Trophoblast cell (in vitro differentiated cells and primary cell): ENCODE measurements at regions not wholly inside any gene's neighbourhood (a gene's known extent, or its start where the extent isn't known, plus 50 kb on each side); places are given as distances from the start of the nearest gene placed in this dataset.
A peak's percentile ranks its signal among the peaks of the same experiment; 100 is the strongest.

ENCODE experiments used
- DNase-seq, 2 donors: peaks; one replicate each; pipeline ENCODE4 v3.0.0-alpha.2; 2016
- H2AFZ ChIP-seq: 2 replicates; pipeline ENCODE4 v1.6.1; 2013; ENCODE audit warnings: low read length, moderate library complexity, mild to moderate bottlenecking; ENCODE audit not compliant: insufficient read depth, poor library complexity
- H2AK5ac ChIP-seq: 2 replicates; pipeline ENCODE4 v1.6.1; 2013; ENCODE audit warnings: mild to moderate bottlenecking, low read length
- H2BK120ac ChIP-seq: 2 replicates; pipeline ENCODE4 v1.6.1; 2013; ENCODE audit warnings: low read length, mild to moderate bottlenecking, moderate library complexity; ENCODE audit not compliant: insufficient read depth, poor library complexity
- H2BK12ac ChIP-seq: 2 replicates; pipeline ENCODE4 v1.6.1; 2013; ENCODE audit warnings: mild to moderate bottlenecking, low read length, moderate library complexity
- H2BK5ac ChIP-seq: 2 replicates; pipeline ENCODE4 v1.6.1; 2013; ENCODE audit warnings: low read length, low read depth, moderate library complexity, mild to moderate bottlenecking; ENCODE audit not compliant: poor library complexity
- H3K14ac ChIP-seq: 2 replicates; pipeline ENCODE4 v1.6.1; 2013; ENCODE audit warnings: mild to moderate bottlenecking, low read length
- H3K18ac ChIP-seq: 2 replicates; pipeline ENCODE4 v1.6.1; 2013; ENCODE audit warnings: mild to moderate bottlenecking, low read length
- H3K23ac ChIP-seq: 2 replicates; pipeline ENCODE4 v1.6.1; 2013; ENCODE audit warnings: low read length
- H3K27ac ChIP-seq: 2 replicates; pipeline ENCODE4 v1.5.1; 2013; ENCODE audit warnings: low read depth, mild to moderate bottlenecking, inconsistent platforms, low read length, moderate library complexity
- H3K27me3 ChIP-seq: 2 replicates; pipeline ENCODE4 v1.6.1; 2013; ENCODE audit warnings: inconsistent platforms, mild to moderate bottlenecking, low read length, moderate library complexity; ENCODE audit not compliant: insufficient read depth
- H3K36me3 ChIP-seq, 2 experiments: 1 replicate in 1 of 2; 2 replicates in 1 of 2; pipeline ENCODE4 v1.6.1; 2013; ENCODE audit warnings: low read length in 2 of 2, mild to moderate bottlenecking in 2 of 2, moderate library complexity in 1 of 2; ENCODE audit not compliant: insufficient read depth in 2 of 2, control insufficient read depth in 1 of 2
- H3K4ac ChIP-seq: 2 replicates; pipeline ENCODE4 v1.6.1; 2013; ENCODE audit warnings: low read depth, mild to moderate bottlenecking, low read length, moderate library complexity
- H3K4me1 ChIP-seq, 2 experiments: 1 replicate in 1 of 2; 2 replicates in 1 of 2; pipeline ENCODE4 v1.6.1; 2013; ENCODE audit warnings: low read length in 2 of 2, mild to moderate bottlenecking in 2 of 2, moderate library complexity in 1 of 2; ENCODE audit not compliant: insufficient read depth in 2 of 2, control insufficient read depth in 1 of 2
- H3K4me2 ChIP-seq: 2 replicates; pipeline ENCODE4 v1.6.1; 2013; ENCODE audit warnings: inconsistent platforms, mild to moderate bottlenecking, low read length, moderate library complexity
- H3K4me3 ChIP-seq: 2 replicates; pipeline ENCODE4 v1.5.1; 2013; ENCODE audit warnings: mild to moderate bottlenecking, low read depth, low read length, inconsistent platforms
- H3K79me1 ChIP-seq: one replicate; pipeline ENCODE4 v1.6.1; 2013; ENCODE audit warnings: low read length
- H3K79me2 ChIP-seq: 2 replicates; pipeline ENCODE4 v1.6.1; 2013; ENCODE audit warnings: low read length, mild to moderate bottlenecking; ENCODE audit not compliant: control insufficient read depth, insufficient read depth, poor library complexity
- H3K9ac ChIP-seq: 2 replicates; pipeline ENCODE4 v1.6.1; 2013; ENCODE audit warnings: mild to moderate bottlenecking, low read length
- H3K9me3 ChIP-seq: 2 replicates; pipeline ENCODE4 v1.6.1; 2013; ENCODE audit warnings: low read depth, mild to moderate bottlenecking, control low read depth, inconsistent platforms, low read length; ENCODE audit not compliant: insufficient read depth
- H4K12ac ChIP-seq: 2 replicates; pipeline ENCODE4 v1.6.1; 2013; ENCODE audit warnings: low read depth, mild to moderate bottlenecking, low read length, moderate library complexity
- H4K8ac ChIP-seq: 2 replicates; pipeline ENCODE4 v1.6.1; 2013; ENCODE audit warnings: low read depth, mild to moderate bottlenecking, low read length, moderate library complexity
- H4K91ac ChIP-seq: one replicate; pipeline ENCODE4 v1.6.1; 2013; ENCODE audit warnings: low read depth, mild to moderate bottlenecking, low read length, moderate library complexity
- WGBS: extraction: QIAGEN DNeasy Blood & Tissue Kit; methylation state at CpG from one replicate; pipeline ENCODE4 v1.1.7; 2013; ENCODE audit warnings: missing lambda C conversion rate; ENCODE audit not compliant: insufficient read length, insufficient coverage; ENCODE audit errors: extremely low coverage; 5-methylcytosine and 5-hydroxymethylcytosine counted together

DNA sequence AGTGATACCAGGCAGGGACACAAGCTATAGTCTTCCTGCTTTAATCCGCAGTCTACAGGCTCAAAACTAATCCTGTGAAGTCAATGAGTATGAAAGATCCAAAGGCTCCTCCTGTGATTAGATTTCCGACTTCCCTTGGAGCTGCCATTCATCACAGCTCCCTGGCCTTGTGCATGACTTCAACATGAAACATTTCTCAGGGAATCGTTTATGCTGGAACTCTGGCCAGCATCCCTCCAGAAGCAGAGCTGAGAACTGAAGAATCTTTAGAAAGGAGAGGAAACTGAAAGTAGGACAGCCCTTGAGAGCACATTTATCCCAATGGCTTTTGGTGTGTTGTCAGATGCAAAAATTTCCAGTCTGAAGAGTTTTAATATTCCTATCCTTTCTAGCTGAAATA is 84.3 kb upstream of the SESTD1 start:
- Histone ChIP-seq H3K27ac (no peak overlapping the region), H4K12ac (no peak overlapping the region), H2AFZ (no peak overlapping the region), H3K9ac (no peak overlapping the region), H3K79me1 (no peaks in the 10 kb centered on the region), H3K36me3 (no peaks in the 10 kb centered on the region), H3K23ac (no peak overlapping the region), H3K4ac (no peak overlapping the region), H4K91ac (no peak overlapping the region), H3K18ac (no peak overlapping the region), H3K14ac (no peak overlapping the region), H3K4me3 (no peak overlapping the region), H2BK120ac (no peak overlapping the region), H4K8ac (no peak overlapping the region), H3K4me1 (peaks cover 0 to 2% of the 10 kb centered on the region in 2 experiments), H3K79me2 (no peaks in the 10 kb centered on the region), H2BK12ac (no peak overlapping the region), H3K9me3 (no peaks in the 10 kb centered on the region), H2BK5ac (no peak overlapping the region), H3K27me3 (no peaks in the 10 kb centered on the region), H3K4me2 (no peak overlapping the region), H2AK5ac (no peak overlapping the region)
- WGBS, result no CpG with 5 or more reads among the region's 3 CpGs
- DNase-seq, result no peak

DNA sequence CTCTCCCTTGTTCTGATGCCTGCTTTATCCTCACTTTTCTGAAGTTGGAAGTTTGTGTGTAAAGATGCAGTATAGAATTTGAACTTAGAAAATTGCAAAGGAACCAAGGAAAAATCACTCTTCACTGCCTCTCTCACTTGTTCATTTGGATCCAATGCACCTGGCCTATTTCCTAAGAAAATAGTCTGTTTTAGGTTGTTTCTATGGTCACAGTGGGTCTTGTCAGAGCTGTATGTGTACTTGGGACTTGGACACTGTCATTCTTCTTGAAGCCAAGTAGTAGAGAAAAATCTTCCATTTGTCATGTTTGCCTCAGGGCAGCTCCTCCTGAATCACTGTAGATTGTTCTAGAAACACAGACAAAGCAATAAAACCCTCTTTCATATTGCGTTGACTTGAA is 80.3 kb upstream of the SESTD1 start:
- no peak overlapping the region for H2BK12ac ChIP-seq
- H3K36me3 ChIP-seq, result no peaks in the 10 kb centered on the region
- no peak overlapping the region for H3K4me3 ChIP-seq
- no peak overlapping the region for H3K4ac ChIP-seq
- H2BK120ac ChIP-seq, result no peak overlapping the region
- no peaks in the 10 kb centered on the region for H3K79me2 ChIP-seq
- H3K4me1 ChIP-seq, result peaks cover 0 to 2% of the 10 kb centered on the region in 2 experiments
- H4K12ac ChIP-seq, result no peak overlapping the region
- H4K8ac ChIP-seq, result peak overlapping the region; percentile 14
- H3K27me3 ChIP-seq, result no peaks in the 10 kb centered on the region
- H3K18ac ChIP-seq, result no peak overlapping the region
- H3K9me3 ChIP-seq, result no peaks in the 10 kb centered on the region
- H3K14ac ChIP-seq, result no peak overlapping the region
- H4K91ac ChIP-seq, result no peak overlapping the region
- H3K9ac ChIP-seq, result no peak overlapping the region
- H3K79me1 ChIP-seq, result no peaks in the 10 kb centered on the region
- H3K27ac ChIP-seq, result no peak overlapping the region
- H2BK5ac ChIP-seq, result no peak overlapping the region
- H3K4me2 ChIP-seq, result no peak overlapping the region
- DNase-seq, result peak; percentile 52 to 56
- no CpG with 5 or more reads among the region's 1 CpG for WGBS
- H2AFZ ChIP-seq, result no peak overlapping the region
- H3K23ac ChIP-seq, result no peak overlapping the region
- no peak overlapping the region for H2AK5ac ChIP-seq

DNA sequence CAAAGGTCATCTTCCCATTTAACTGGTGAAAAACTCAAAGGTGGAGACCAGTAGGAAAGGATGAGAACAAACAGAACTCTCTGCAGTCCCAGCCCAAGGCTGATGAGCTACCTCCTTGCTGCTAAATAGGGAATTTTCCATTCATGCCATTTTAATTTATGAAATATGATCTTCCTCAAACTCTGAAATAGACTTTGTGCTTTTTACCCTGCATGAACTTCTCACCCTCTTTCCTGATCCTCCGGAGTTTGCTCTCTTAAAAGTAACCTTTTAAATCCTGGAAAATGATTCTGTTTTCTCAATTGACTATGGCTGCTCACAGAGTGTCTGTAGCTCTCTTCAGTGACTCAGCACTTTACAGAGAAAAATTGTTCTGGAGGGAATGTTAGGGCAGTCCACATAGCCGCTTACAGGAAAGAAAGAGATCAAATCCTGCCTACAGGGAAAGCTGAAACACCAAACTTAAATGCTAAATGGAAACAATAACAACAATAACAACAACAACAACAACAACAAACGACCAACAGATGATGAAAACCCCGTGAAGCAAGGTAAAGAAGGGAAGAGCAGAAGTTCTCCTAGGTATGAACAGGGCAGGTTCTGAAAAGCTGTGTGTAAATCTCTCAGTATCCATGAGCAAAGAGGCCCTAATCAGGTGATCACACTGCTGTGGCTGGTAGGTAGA is 79.8 kb upstream of the SESTD1 start:
- Histone ChIP-seq H3K4me2 (no peak overlapping the region), H2AFZ (no peak overlapping the region), H3K36me3 (no peaks in the 10 kb centered on the region), H3K4me1 (peaks cover 0 to 2% of the 10 kb centered on the region in 2 experiments), H4K8ac (peak overlapping the region; percentile 14), H2BK12ac (no peak overlapping the region), H2BK120ac (no peak overlapping the region), H4K12ac (no peak overlapping the region), H3K27me3 (no peaks in the 10 kb centered on the region), H3K18ac (no peak overlapping the region), H3K27ac (no peak overlapping the region), H3K14ac (no peak overlapping the region), H3K4ac (no peak overlapping the region), H2AK5ac (no peak overlapping the region), H4K91ac (no peak overlapping the region), H3K9me3 (no peaks in the 10 kb centered on the region), H3K79me1 (no peaks in the 10 kb centered on the region), H2BK5ac (no peak overlapping the region), H3K9ac (no peak overlapping the region), H3K79me2 (no peaks in the 10 kb centered on the region), H3K23ac (no peak overlapping the region), H3K4me3 (no peak overlapping the region)
- peak in 1 of 2 donors; percentile 42 for DNase-seq
- no CpG with 5 or more reads among the region's 4 CpGs for WGBS

DNA sequence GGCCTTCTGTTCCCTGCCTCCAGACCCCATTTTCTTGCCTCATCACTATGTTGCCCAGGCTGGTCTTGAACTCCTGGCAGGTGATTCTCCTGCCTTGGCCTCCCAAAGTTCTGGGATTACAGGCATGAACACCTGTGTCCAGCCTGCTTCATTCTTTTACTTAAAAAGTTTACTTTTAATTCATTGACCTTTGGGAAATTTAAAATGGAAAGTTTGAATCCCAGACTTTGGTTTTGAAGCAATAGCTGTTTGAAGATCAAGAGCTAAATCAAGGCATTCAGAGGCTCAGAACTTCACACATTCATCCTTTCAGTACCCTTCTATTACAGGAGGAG is 79.3 kb upstream of the SESTD1 start:
- no peak overlapping the region for H3K27ac ChIP-seq
- no peak overlapping the region for H3K23ac ChIP-seq
- no peak overlapping the region for H4K91ac ChIP-seq
- H3K4ac ChIP-seq, result no peak overlapping the region
- H3K14ac ChIP-seq, result no peak overlapping the region
- no peaks in the 10 kb centered on the region for H3K9me3 ChIP-seq
- peaks cover 0 to 2% of the 10 kb centered on the region in 2 experiments for H3K4me1 ChIP-seq
- no peaks in the 10 kb centered on the region for H3K79me1 ChIP-seq
- no peak overlapping the region for H4K8ac ChIP-seq
- no peaks in the 10 kb centered on the region for H3K79me2 ChIP-seq
- no peak for DNase-seq
- no peaks in the 10 kb centered on the region for H3K27me3 ChIP-seq
- H3K9ac ChIP-seq, result no peak overlapping the region
- H2BK5ac ChIP-seq, result no peak overlapping the region
- H2BK120ac ChIP-seq, result no peak overlapping the region
- no peak overlapping the region for H2AK5ac ChIP-seq
- H4K12ac ChIP-seq, result no peak overlapping the region
- no peaks in the 10 kb centered on the region for H3K36me3 ChIP-seq
- no peak overlapping the region for H3K4me2 ChIP-seq
- no peak overlapping the region for H3K4me3 ChIP-seq
- no peak overlapping the region for H2BK12ac ChIP-seq
- no peak overlapping the region for H2AFZ ChIP-seq
- H3K18ac ChIP-seq, result no peak overlapping the region
